ENCODE measurements at regions not wholly inside any gene's neighbourhood (a gene's known extent, or its start where the extent isn't known, plus 50 kb on each side); places are given as distances from the start of the nearest gene placed in this dataset.

DNA sequence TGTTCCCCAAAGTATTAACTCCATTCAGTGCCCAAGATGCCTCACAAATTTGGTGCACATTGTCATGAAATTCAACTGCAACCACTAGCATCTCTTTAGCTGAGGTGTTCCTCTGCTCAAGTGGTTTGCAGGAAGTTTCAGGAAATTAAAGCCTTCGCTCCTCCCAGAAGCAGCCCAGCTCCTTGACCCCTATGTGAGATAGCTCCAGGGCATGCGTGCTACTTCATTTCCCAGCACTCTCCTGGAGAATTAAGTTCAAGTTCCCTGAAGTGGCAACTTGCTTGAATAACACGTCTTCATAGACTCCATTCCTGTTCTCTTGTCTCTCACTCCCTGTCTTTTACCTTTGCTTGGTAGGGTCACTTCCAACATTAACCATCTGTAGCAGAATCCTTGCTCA, 750.3 kb downstream of the REEP3 start:
- DNase-seq, result no peak
- in situ Hi-C loops (cut with HindIII; ENCODE audit: low pct_ligation_motif_present, low pct_unique_long_range_greater_than_20kb, low sequenced_read_pairs), result no loop called here

DNA sequence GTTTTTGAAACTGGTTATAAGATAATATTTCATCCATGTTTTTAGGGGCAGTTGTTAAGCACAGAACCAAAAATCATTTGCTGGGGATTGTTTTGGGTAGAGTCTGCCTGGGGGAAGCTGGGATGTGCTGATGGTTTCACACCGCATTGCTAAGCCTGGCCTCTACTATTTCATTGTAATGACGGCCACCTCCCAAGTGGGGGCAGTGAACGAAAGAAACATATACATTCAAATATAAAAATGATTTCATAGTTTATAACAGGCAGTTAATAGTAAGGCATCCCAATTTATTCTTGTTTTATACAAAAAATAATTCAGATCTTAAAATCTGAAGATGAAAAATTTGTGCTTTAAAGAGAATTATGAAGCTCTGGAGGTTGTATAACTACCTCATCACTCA, 750.8 kb downstream of the REEP3 start:
- no peak for DNase-seq
- in situ Hi-C loops (cut with HindIII; ENCODE audit: low pct_ligation_motif_present, low pct_unique_long_range_greater_than_20kb, low sequenced_read_pairs), result no loop called here

- no peak for DNase-seq
- in situ Hi-C loops (cut with HindIII; ENCODE audit: low pct_ligation_motif_present, low pct_unique_long_range_greater_than_20kb, low sequenced_read_pairs), result no loop called here
Observed at GRCh38 chr10:64275001-64275400, 753.8 kb downstream of the REEP3 start.

- DNase-seq, result no peak
- in situ Hi-C loops (cut with HindIII; ENCODE audit: low pct_ligation_motif_present, low pct_unique_long_range_greater_than_20kb, low sequenced_read_pairs), result no loop called here
Observed at GRCh38 chr10:64275774-64276173, 754.6 kb downstream of the REEP3 start.

GRCh38 chr10:64277536-64277935, 756.3 kb downstream of the REEP3 start:
- in situ Hi-C loops (cut with HindIII; ENCODE audit: low pct_ligation_motif_present, low pct_unique_long_range_greater_than_20kb, low sequenced_read_pairs), result no loop called here
- DNase-seq, result no peak

DNA sequence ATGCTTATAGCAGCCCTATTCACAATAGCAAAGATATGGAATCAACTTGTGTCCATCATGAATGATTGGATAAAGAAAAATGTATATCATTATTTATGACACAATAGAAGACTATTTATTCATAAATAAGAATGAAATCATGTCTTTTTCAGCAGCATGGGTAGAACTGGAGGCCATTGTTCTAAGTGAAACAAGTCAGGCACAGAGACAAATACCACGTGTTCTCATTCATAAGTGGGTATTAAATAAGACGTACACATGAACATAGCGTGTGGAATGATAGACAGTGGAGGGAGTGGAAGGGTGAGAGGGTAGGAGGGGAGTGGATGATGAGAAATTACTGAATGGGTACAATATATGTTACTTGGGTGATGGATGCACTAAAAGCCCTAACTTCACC, 762.4 kb downstream of the REEP3 start:
- in situ Hi-C loops (cut with HindIII; ENCODE audit: low pct_ligation_motif_present, low pct_unique_long_range_greater_than_20kb, low sequenced_read_pairs), result no loop called here
- no peak for DNase-seq

DNA sequence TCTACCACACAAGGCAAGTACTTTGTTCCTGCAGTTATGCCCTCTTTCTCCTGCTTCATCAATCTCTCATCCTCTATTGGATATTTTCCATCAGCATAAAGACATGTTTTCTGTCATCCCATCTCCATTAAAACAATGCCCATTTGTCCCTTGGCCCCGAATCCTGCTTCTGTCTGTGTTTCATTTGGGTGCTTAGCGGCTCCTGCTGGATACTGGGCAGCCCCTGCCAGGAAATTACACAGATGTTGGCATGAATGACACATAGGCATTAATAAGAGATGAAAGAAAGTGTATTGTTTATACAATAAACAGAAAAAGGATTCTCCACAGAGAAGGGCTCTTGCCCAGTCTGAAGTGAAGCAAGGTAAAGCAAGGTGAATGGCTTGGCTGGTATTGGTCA, 765.3 kb downstream of the REEP3 start:
- in situ Hi-C loops (cut with HindIII; ENCODE audit: low pct_ligation_motif_present, low pct_unique_long_range_greater_than_20kb, low sequenced_read_pairs), result no loop called here
- DNase-seq, result no peak

- in situ Hi-C loops (cut with HindIII; ENCODE audit: low pct_ligation_motif_present, low pct_unique_long_range_greater_than_20kb, low sequenced_read_pairs), result no loop called here
- DNase-seq, result no peak
Observed at GRCh38 chr10:64288404-64288803, 767.2 kb downstream of the REEP3 start.

GRCh38 chr10:64303566-64303965, 782.4 kb downstream of the REEP3 start:
- in situ Hi-C loops (cut with HindIII; ENCODE audit: low pct_ligation_motif_present, low pct_unique_long_range_greater_than_20kb, low sequenced_read_pairs), result no loop called here
- no peak for DNase-seq

GRCh38 chr10:64306729-64307327, 785.6 kb downstream of the REEP3 start:
- in situ Hi-C loops (cut with HindIII; ENCODE audit: low pct_ligation_motif_present, low pct_unique_long_range_greater_than_20kb, low sequenced_read_pairs), result no loop called here
- DNase-seq, result no peak

- no peak for DNase-seq
- in situ Hi-C loops (cut with HindIII; ENCODE audit: low pct_ligation_motif_present, low pct_unique_long_range_greater_than_20kb, low sequenced_read_pairs), result no loop called here
Observed at GRCh38 chr10:64312876-64313275, 791.7 kb downstream of the REEP3 start.

GRCh38 chr10:64313967-64314366, 792.8 kb downstream of the REEP3 start:
- in situ Hi-C loops (cut with HindIII; ENCODE audit: low pct_ligation_motif_present, low pct_unique_long_range_greater_than_20kb, low sequenced_read_pairs), result no loop called here
- no peak for DNase-seq

DNA sequence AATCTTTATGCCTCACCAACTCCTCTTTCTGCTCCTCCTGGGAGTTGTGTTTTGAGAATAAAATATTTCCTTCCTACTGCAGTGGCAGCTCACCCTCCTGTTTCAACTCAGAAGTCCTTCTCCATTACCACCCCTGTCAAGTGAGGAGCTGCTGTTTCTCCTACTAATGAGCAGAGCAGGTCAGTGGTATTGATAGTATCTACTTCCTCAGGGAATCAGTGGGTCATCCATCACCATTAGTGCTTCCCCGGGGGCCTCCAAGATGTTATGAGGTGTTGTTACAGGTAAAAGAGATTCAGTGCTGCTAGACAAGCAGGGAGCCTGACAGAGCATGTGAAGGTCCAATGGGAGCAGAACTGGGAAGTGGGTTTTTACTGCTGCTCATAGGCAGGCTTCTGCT, 795.2 kb downstream of the REEP3 start:
- DNase-seq, result no peak
- in situ Hi-C loops (cut with HindIII; ENCODE audit: low pct_ligation_motif_present, low pct_unique_long_range_greater_than_20kb, low sequenced_read_pairs), result no loop called here

DNA sequence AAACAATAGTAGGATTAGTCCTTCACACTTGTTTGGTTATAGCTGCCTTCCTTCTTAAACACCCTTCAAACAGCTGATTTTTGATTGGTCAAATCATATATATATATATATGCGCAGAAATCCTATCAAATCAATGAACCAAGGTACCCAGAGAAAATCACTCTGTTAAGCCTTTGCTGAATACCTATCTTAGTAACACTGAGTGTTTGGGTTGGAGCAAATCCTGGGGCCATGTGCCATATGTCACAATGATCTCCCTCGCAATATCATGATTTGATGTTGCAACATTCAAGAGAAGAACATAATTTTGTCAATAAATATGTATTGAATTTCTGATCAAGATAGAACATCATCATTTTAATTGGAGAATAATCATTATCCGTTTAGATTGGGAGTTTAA, 795.6 kb downstream of the REEP3 start:
- in situ Hi-C loops (cut with HindIII; ENCODE audit: low pct_ligation_motif_present, low pct_unique_long_range_greater_than_20kb, low sequenced_read_pairs), result no loop called here
- no peak for DNase-seq

DNA sequence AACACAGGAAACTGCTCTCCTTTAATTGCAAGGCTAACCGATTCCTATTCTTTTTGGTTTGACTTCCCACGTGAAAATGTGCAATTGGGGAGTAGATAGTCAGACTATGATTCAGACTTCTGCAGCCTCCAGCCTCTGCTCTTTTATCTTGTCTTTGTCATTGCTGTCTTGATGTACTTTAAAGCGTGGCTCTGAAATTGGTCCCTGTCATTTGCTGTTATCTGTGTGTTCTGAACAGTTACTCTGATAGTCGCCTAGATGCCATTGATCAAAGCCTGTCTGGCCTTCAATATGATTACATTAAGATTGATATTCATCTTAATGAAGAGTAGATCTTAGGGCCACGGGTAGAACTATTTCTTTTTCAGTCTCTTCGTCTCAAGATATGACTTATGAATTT, 799.2 kb downstream of the REEP3 start:
- in situ Hi-C loops (cut with HindIII; ENCODE audit: low pct_ligation_motif_present, low pct_unique_long_range_greater_than_20kb, low sequenced_read_pairs), result no loop called here
- no peak for DNase-seq

GRCh38 chr10:64329510-64329909, 808.3 kb downstream of the REEP3 start:
- in situ Hi-C loops (cut with HindIII; ENCODE audit: low pct_ligation_motif_present, low pct_unique_long_range_greater_than_20kb, low sequenced_read_pairs), result no loop called here

GRCh38 chr10:64332551-64332950, 811.4 kb downstream of the REEP3 start:
- no peak for DNase-seq
- in situ Hi-C loops (cut with HindIII; ENCODE audit: low pct_ligation_motif_present, low pct_unique_long_range_greater_than_20kb, low sequenced_read_pairs), result no loop called here

More at GRCh38 chr10:64329510-64329909, 808.3 kb downstream of the REEP3 start:
- no peak for DNase-seq

DNA sequence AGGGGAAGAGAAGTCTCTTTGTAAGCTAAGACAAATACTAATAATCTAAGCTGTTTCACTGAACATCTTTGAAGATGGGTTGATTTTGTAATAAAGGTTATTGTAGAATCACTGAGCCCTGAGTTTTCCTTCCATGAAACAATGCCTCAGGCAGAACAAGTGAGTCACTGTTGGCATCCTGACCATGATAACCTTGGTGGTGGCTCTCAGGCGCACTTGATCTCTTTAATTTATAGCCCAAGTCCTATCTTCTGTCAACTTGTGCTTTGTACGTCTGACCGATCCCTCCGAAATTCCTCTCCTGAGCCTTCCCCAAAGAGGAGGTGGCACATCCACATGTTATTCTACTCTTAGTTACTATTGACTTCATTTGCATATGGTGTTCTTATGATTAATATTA, 812.9 kb downstream of the REEP3 start:
- DNase-seq, result no peak
- in situ Hi-C loops (cut with HindIII; ENCODE audit: low pct_ligation_motif_present, low pct_unique_long_range_greater_than_20kb, low sequenced_read_pairs), result no loop called here

DNA sequence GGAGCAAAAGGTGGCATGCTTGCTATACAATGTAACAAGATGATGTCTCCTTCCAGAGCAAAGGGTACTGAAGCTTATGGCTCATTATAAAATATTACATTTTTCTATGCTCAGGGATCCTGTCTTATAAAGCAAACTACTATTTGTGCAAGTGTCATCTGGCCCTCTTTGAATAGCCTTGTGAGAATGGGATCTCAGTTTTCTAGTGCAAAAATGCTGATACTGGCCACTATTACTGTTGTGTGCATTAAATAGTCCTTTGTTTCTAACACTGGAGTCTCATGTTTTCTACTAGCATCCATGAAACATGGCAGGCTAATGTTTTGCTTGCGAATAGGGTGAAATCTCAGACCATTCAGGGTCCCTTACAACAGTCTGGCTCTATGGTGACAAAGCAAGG, 823.0 kb downstream of the REEP3 start:
- in situ Hi-C loops (cut with HindIII; ENCODE audit: low pct_ligation_motif_present, low pct_unique_long_range_greater_than_20kb, low sequenced_read_pairs), result no loop called here
- no peak for DNase-seq

DNA sequence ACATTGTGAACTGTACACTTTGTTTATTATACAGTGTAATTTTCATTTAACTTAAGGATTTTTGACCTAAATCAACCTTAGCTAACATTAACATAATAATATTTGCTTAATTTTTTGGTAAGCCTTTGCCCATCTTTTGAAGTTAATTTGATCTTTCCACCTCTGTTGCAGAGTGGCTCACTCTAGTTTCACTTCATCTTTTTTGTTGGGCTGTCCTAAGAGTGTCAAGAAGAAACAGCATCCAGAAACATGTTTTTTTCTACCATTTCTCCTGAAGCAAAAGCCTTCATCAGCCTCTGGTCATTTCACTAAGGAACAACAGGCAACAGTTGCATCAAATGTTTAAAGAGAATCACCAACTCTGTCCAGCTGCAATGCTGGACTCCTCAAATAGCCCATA, 824.7 kb downstream of the REEP3 start:
- in situ Hi-C loops (cut with HindIII; ENCODE audit: low pct_ligation_motif_present, low pct_unique_long_range_greater_than_20kb, low sequenced_read_pairs), result no loop called here
- no peak for DNase-seq

GRCh38 chr10:64346389-64346788, 825.2 kb downstream of the REEP3 start:
- in situ Hi-C loops (cut with HindIII; ENCODE audit: low pct_ligation_motif_present, low pct_unique_long_range_greater_than_20kb, low sequenced_read_pairs), result no loop called here
- no peak for DNase-seq
